Astrocyte (in vitro differentiated cells and primary cell): ENCODE measurements at regions not wholly inside any gene's neighbourhood (a gene's known extent, or its start where the extent isn't known, plus 50 kb on each side); places are given as distances from the start of the nearest gene placed in this dataset.

ENCODE experiments used
- DNase-seq: peaks from one replicate; pipeline ENCODE4 v3.0.0-alpha.2; 2010; ENCODE audit warnings: low read depth
- FAIRE-seq: peaks from 2 replicates; lab custom pipeline; 2011; peaks lifted over from hg19 to GRCh38; lab: Jason Lieb, UNC
- H2AFZ ChIP-seq: 2 replicates; pipeline ENCODE4 v1.6.0; 2012; ENCODE audit warnings: low read depth, low read length, inconsistent platforms
- H3K27ac ChIP-seq: 2 replicates; pipeline ENCODE4 v1.5.1; 2011; ENCODE audit warnings: low read depth, low read length, inconsistent platforms
- H3K27me3 ChIP-seq: 2 replicates; pipeline ENCODE4 v1.6.0; 2011; ENCODE audit warnings: low read length, inconsistent platforms; ENCODE audit not compliant: insufficient read depth
- H3K36me3 ChIP-seq: 2 replicates; pipeline ENCODE4 v1.5.1; 2011; ENCODE audit warnings: low read length, inconsistent platforms; ENCODE audit not compliant: insufficient read depth
- H3K4me1 ChIP-seq: 2 replicates; pipeline ENCODE4 v1.5.1; 2011; ENCODE audit warnings: low read length, inconsistent platforms; ENCODE audit not compliant: insufficient read depth
- H3K4me2 ChIP-seq: 2 replicates; pipeline ENCODE4 v1.6.0; 2012; ENCODE audit warnings: low read length, inconsistent platforms
- H3K4me3 ChIP-seq: 2 replicates; pipeline ENCODE4 v1.5.1; 2011; ENCODE audit warnings: low read depth, mild to moderate bottlenecking, low read length, inconsistent platforms; ENCODE audit not compliant: insufficient read depth
- H3K79me2 ChIP-seq: 2 replicates; pipeline ENCODE4 v1.6.0; 2012; ENCODE audit warnings: mild to moderate bottlenecking, low read length, inconsistent platforms; ENCODE audit not compliant: insufficient read depth
- H3K9ac ChIP-seq: 2 replicates; pipeline ENCODE4 v1.6.0; 2012; ENCODE audit warnings: mild to moderate bottlenecking, low read length, inconsistent platforms
- H3K9me3 ChIP-seq: 2 replicates; pipeline ENCODE4 v1.5.1; 2012; ENCODE audit warnings: low read depth, mild to moderate bottlenecking, low read length, inconsistent platforms; ENCODE audit not compliant: insufficient read depth
- H4K20me1 ChIP-seq: 2 replicates; pipeline ENCODE4 v1.6.0; 2012; ENCODE audit warnings: low read length, inconsistent platforms; ENCODE audit not compliant: insufficient read depth
- H3K27ac Mint-ChIP-seq: one replicate; pipeline ENCODE4 v1.8.0; 2021; ENCODE audit warnings: mild to moderate bottlenecking, mixed read lengths; ENCODE audit not compliant: unreplicated experiment
- H3K27me3 Mint-ChIP-seq: one replicate; pipeline ENCODE4 v1.8.0; 2021; ENCODE audit warnings: low read depth, mixed read lengths; ENCODE audit not compliant: unreplicated experiment
- H3K36me3 Mint-ChIP-seq: one replicate; pipeline ENCODE4 v1.8.0; 2021; ENCODE audit warnings: low read depth, mixed read lengths; ENCODE audit not compliant: unreplicated experiment
- H3K4me1 Mint-ChIP-seq: one replicate; pipeline ENCODE4 v1.8.0; 2021; ENCODE audit warnings: low read depth, mixed read lengths; ENCODE audit not compliant: unreplicated experiment
- H3K4me3 Mint-ChIP-seq: one replicate; pipeline ENCODE4 v1.8.0; 2021; ENCODE audit warnings: mild to moderate bottlenecking, moderate library complexity, mixed read lengths; ENCODE audit not compliant: unreplicated experiment
- H3K9me3 Mint-ChIP-seq: one replicate; pipeline ENCODE4 v1.8.0; 2021; ENCODE audit warnings: mild to moderate bottlenecking, mixed read lengths; ENCODE audit not compliant: unreplicated experiment
- CTCF ChIP-seq: IDR thresholded peaks from 2 replicates; pipeline ENCODE4 v1.5.1; 2011; ENCODE audit warnings: low read depth, mild to moderate bottlenecking, inconsistent platforms, low read length, moderate library complexity; ENCODE audit not compliant: insufficient read depth
- EZH2 ChIP-seq: IDR thresholded peaks from 2 replicates; pipeline ENCODE4 v1.6.1; 2012; ENCODE audit warnings: mild to moderate bottlenecking, low read length, inconsistent platforms; ENCODE audit not compliant: insufficient read depth

DNA sequence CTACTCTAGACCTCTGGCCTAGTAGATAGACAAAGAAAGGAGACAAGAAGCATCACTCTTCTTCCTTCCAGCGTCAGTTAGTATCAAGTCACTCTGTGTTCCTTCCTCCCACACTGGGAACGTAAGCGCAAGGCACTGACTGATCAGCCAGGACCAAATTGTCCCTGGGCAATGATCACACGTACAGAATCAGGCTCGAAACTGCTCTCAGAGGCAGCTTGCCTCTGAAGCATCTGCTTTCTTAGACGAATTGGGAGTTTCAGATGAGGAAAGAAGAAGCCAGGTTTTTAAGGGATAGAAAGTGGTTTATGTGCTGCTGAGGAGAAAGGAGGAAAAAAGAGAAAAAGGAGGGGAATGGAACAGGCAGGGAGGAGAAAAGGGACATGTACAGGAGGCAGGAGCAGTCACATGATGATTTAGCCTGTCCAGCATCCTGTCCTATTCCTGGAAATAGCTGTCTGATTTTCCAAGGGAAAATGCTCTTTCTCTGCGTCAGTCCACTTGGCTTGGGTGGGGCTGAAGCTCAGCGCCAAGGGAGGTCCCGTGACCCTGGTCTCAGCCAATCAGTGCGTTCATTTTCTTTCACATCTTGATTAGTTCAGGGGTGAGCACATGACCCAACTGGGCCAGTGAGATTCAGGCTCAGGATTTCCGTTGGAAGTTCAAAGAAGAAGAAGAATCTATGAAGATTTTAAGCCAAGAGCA is 102.0 kb upstream of the PRICKLE2 start:
- Mint-ChIP-seq H3K4me3 (no peak overlapping the region), H3K4me1 (peaks cover 22% of the 10 kb centered on the region), H3K27ac (no peak overlapping the region), H3K36me3 (no peaks in the 10 kb centered on the region), H3K9me3 (peaks cover 3% of the 10 kb centered on the region), H3K27me3 (no peaks in the 10 kb centered on the region)
- no peaks in the 10 kb centered on the region for H3K36me3 ChIP-seq
- no peaks in the 10 kb centered on the region for H3K9me3 ChIP-seq
- no peaks in the 10 kb centered on the region for H3K27me3 ChIP-seq
- FAIRE-seq = no peak
- no peak overlapping the region for H3K4me2 ChIP-seq
- no peak overlapping the region for H3K4me3 ChIP-seq
- peak overlapping the region; percentile 7 for H2AFZ ChIP-seq
- no peak for DNase-seq
- H3K27ac ChIP-seq = no peak overlapping the region
- peaks cover 4% of the 10 kb centered on the region for H3K4me1 ChIP-seq
- H4K20me1 ChIP-seq = no peaks in the 10 kb centered on the region
- no peaks in the 10 kb centered on the region for H3K79me2 ChIP-seq
- TF ChIP-seq CTCF = no peak
- TF ChIP-seq EZH2 = no peak
- no peak overlapping the region for H3K9ac ChIP-seq

DNA sequence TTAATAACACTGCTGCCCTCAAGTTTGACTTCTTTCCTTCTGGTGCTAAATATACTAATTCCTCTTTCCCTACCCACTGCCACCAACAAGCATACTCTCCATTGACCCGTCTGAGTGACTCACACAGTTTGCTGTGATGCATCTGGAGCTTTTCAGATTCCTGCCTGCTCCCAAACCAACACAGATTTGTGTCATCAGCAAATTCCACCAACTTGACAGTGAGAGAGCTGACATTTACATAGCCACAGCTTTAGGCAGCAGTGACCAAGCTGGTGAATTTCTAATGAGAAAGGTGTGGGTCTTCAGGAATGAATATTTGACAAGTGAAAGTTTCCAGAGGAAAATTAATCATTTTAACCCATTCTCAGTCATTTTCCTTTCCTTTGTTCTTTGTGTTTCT is 96.5 kb upstream of the PRICKLE2 start:
- H2AFZ ChIP-seq = no peak overlapping the region
- TF ChIP-seq CTCF (no peak), EZH2 (no peak)
- H3K4me1 Mint-ChIP-seq = peaks cover 43% of the 10 kb centered on the region
- H3K9me3 ChIP-seq = no peaks in the 10 kb centered on the region
- H4K20me1 ChIP-seq = no peaks in the 10 kb centered on the region
- peaks cover 22% of the 10 kb centered on the region for H3K4me1 ChIP-seq
- FAIRE-seq (peak; percentile 98), DNase-seq (peak; percentile 93)
- H3K27ac Mint-ChIP-seq = peak overlapping the region; percentile 91
- H3K4me2 ChIP-seq = peak overlapping the region; percentile 27
- H3K36me3 ChIP-seq = no peaks in the 10 kb centered on the region
- no peak overlapping the region for H3K9ac ChIP-seq
- H3K4me3 Mint-ChIP-seq = peak overlapping the region; percentile 15
- peaks cover 2% of the 10 kb centered on the region for H3K36me3 Mint-ChIP-seq
- H3K27me3 Mint-ChIP-seq = no peaks in the 10 kb centered on the region
- peak overlapping the region; percentile 27 for H3K27ac ChIP-seq
- H3K9me3 Mint-ChIP-seq = peaks cover 3% of the 10 kb centered on the region
- H3K4me3 ChIP-seq = no peak overlapping the region
- H3K79me2 ChIP-seq = no peaks in the 10 kb centered on the region
- H3K27me3 ChIP-seq = no peaks in the 10 kb centered on the region

DNA sequence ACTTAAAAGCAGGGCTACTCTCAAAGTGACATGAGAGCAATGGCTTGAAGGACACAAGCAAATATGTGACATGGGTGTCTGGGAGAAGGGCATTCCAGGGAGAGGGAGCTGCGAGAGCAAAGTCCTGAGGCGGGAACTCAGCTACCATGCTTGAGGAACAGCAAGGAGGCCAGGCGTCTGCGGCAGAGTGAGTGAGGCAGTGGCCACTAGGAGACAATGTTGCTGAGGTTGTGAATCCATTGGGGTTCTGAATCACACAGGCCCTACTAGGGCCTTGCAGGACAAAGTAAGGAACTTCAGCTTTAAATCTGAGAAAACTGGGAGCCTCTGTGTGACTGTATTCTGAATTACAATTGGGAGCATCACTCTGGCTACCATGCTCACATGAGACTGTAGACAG is 94.1 kb upstream of the PRICKLE2 start:
- H3K4me2 ChIP-seq = no peak overlapping the region
- no peak for DNase-seq
- no peaks in the 10 kb centered on the region for H3K27me3 Mint-ChIP-seq
- H3K4me1 ChIP-seq = peaks cover 27% of the 10 kb centered on the region
- no peaks in the 10 kb centered on the region for H3K9me3 ChIP-seq
- H3K4me1 Mint-ChIP-seq = peaks cover 46% of the 10 kb centered on the region
- H3K36me3 ChIP-seq = no peaks in the 10 kb centered on the region
- no peak overlapping the region for H3K27ac ChIP-seq
- FAIRE-seq = peak; percentile 49
- TF ChIP-seq EZH2 (no peak), CTCF (peak; percentile 29)
- no peak overlapping the region for H3K4me3 ChIP-seq
- no peaks in the 10 kb centered on the region for H3K79me2 ChIP-seq
- no peak overlapping the region for H3K4me3 Mint-ChIP-seq
- H4K20me1 ChIP-seq = no peaks in the 10 kb centered on the region
- no peak overlapping the region for H2AFZ ChIP-seq
- H3K9me3 Mint-ChIP-seq = no peaks in the 10 kb centered on the region
- peaks cover 2% of the 10 kb centered on the region for H3K36me3 Mint-ChIP-seq
- H3K9ac ChIP-seq = no peak overlapping the region
- H3K27me3 ChIP-seq = no peaks in the 10 kb centered on the region
- no peak overlapping the region for H3K27ac Mint-ChIP-seq
